GM21528 (cell line): ENCODE measurements at regions not wholly inside any gene's neighbourhood (a gene's known extent, or its start where the extent isn't known, plus 50 kb on each side); places are given as distances from the start of the nearest gene placed in this dataset.

ENCODE experiments used
- ATAC-seq: cut with Tn5 transposase; IDR thresholded peaks from one replicate; pipeline ENCODE4 v1.9.1; 2021; ENCODE audit warnings: mild to moderate bottlenecking, moderate library complexity; ENCODE audit not compliant: unreplicated experiment, low FRiP score

GRCh38 chr13:30128095-30128494, 179.3 kb downstream of the KATNAL1 start:
- ATAC-seq, result no peak

GRCh38 chr13:30126903-30127428, 180.4 kb downstream of the KATNAL1 start:
- ATAC-seq, result no peak

GRCh38 chr13:30125422-30126073, 181.8 kb downstream of the KATNAL1 start:
- no peak for ATAC-seq

GRCh38 chr13:30124131-30124768, 183.1 kb downstream of the KATNAL1 start:
- no peak for ATAC-seq

GRCh38 chr13:30123575-30123974, 183.8 kb downstream of the KATNAL1 start:
- no peak for ATAC-seq

- ATAC-seq, result no peak
Observed at GRCh38 chr13:30121666-30122065, 185.7 kb downstream of the KATNAL1 start.

GRCh38 chr13:30121244-30121643, 186.1 kb downstream of the KATNAL1 start:
- no peak for ATAC-seq

GRCh38 chr13:30120133-30120822, 187.1 kb downstream of the KATNAL1 start:
- ATAC-seq, result no peak

GRCh38 chr13:30119476-30119875, 187.9 kb downstream of the KATNAL1 start:
- ATAC-seq, result no peak

GRCh38 chr13:30116379-30116778, 191.0 kb downstream of the KATNAL1 start:
- ATAC-seq, result no peak

- ATAC-seq, result no peak
Observed at GRCh38 chr13:30115257-30115600, 192.1 kb downstream of the KATNAL1 start.

- ATAC-seq, result peak; percentile 82
Observed at GRCh38 chr13:30114571-30115256, 192.6 kb downstream of the KATNAL1 start.

GRCh38 chr13:30113983-30114570, 193.3 kb downstream of the KATNAL1 start:
- ATAC-seq, result no peak

- no peak for ATAC-seq
Observed at GRCh38 chr13:30113551-30113950, 193.8 kb downstream of the KATNAL1 start.

- peak; percentile 75 for ATAC-seq
Observed at GRCh38 chr13:30112602-30113435, 194.5 kb downstream of the KATNAL1 start.

- ATAC-seq, result no peak
Observed at GRCh38 chr13:30111810-30112209, 195.5 kb downstream of the KATNAL1 start.

- no peak for ATAC-seq
Observed at GRCh38 chr13:30110301-30111070, 196.9 kb downstream of the KATNAL1 start.

- ATAC-seq, result no peak
Observed at GRCh38 chr13:30109471-30110135, 197.7 kb downstream of the KATNAL1 start.

- no peak for ATAC-seq
Observed at GRCh38 chr13:30108913-30109237, 198.5 kb downstream of the KATNAL1 start.
